PC-9 (cell line): ENCODE measurements at regions not wholly inside any gene's neighbourhood (a gene's known extent, or its start where the extent isn't known, plus 50 kb on each side); places are given as distances from the start of the nearest gene placed in this dataset.

Experiments
- BruUV-seq: library from RNA; stranded (reverse); fragments of 400-500 nt; replicated peaks from 2 replicates; lab custom pipeline; 2021; lab: Mats Ljungman, UMichigan
- CTCF ChIA-PET: fragments of 300-600 bp; sonication (Branson Sonifier 250); formaldehyde crosslinking; loops from one replicate; lab custom pipeline; 2022; ENCODE audit warnings: antibody characterized with exemption; lab: Charles Lee
- POLR2A ChIA-PET: fragments of 300-600 bp; sonication (Branson Sonifier 250); formaldehyde crosslinking; loops from one replicate; lab custom pipeline; 2022; ENCODE audit warnings: antibody characterized with exemption; ENCODE audit not compliant: unreplicated experiment; lab: Charles Lee
- DNase-seq, 2 experiments: peaks; one replicate each; pipeline versions ENCODE4 v3.0.0 to v3.0.0-alpha.2; 2015 to 2022; ENCODE audit warnings: mixed read lengths in 1 of 2
- H2AFZ ChIP-seq: fragments of 200-600 bp; sonication (generic); 2 replicates; pipeline ENCODE4 v1.8.1; 2017; ENCODE audit warnings: antibody characterized with exemption
- H3F3A ChIP-seq: fragments of 200-600 bp; sonication (generic); 2 replicates; pipeline ENCODE4 v1.8.1; 2017; ENCODE audit warnings: antibody characterized with exemption, mild to moderate bottlenecking, low read depth; ENCODE audit not compliant: insufficient read depth
- H3K27ac ChIP-seq: fragments of 200-600 bp; sonication (generic); 2 replicates; pipeline ENCODE4 v1.6.1; 2016; ENCODE audit warnings: mixed run types
- H3K27me3 ChIP-seq: fragments of 200-600 bp; sonication (generic); 2 replicates; pipeline ENCODE4 v1.6.1; 2016; ENCODE audit warnings: low read depth, mixed run types; ENCODE audit not compliant: insufficient read depth
- H3K36me3 ChIP-seq: fragments of 200-600 bp; sonication (generic); 2 replicates; pipeline ENCODE4 v1.6.1; 2016; ENCODE audit warnings: low read depth, mixed run types
- H3K4me1 ChIP-seq: fragments of 200-600 bp; sonication (generic); replicated peaks from 2 replicates; pipeline ENCODE4 v1.6.1; 2016; ENCODE audit warnings: mixed run types; ENCODE audit not compliant: insufficient read depth
- H3K4me2 ChIP-seq: fragments of 200-600 bp; sonication (generic); 2 replicates; pipeline ENCODE4 v1.6.1; 2017; ENCODE audit warnings: mixed run types
- H3K4me3 ChIP-seq: fragments of 200-600 bp; sonication (generic); 2 replicates; pipeline ENCODE4 v1.6.1; 2016; ENCODE audit warnings: mixed run types
- H3K79me2 ChIP-seq: fragments of 200-600 bp; sonication (generic); 2 replicates; pipeline ENCODE4 v1.6.1; 2017; ENCODE audit warnings: low read depth, mixed run types
- H3K9me2 ChIP-seq: fragments of 200-600 bp; sonication (generic); 2 replicates; pipeline ENCODE4 v1.8.1; 2017; ENCODE audit warnings: mild to moderate bottlenecking; ENCODE audit not compliant: insufficient read depth
- H3K9me3 ChIP-seq: fragments of 200-600 bp; sonication (generic); 2 replicates; pipeline ENCODE4 v1.8.1; 2016; ENCODE audit warnings: low read depth; ENCODE audit not compliant: insufficient read depth
- H4K20me1 ChIP-seq: fragments of 200-600 bp; sonication (generic); 2 replicates; pipeline ENCODE4 v1.8.1; 2017; ENCODE audit not compliant: insufficient read depth
- CTCF ChIP-seq: fragments of 200-600 bp; sonication (generic); conservative IDR thresholded peaks from 2 replicates; pipeline ENCODE4 v1.6.1; 2017; ENCODE audit warnings: mixed run types, antibody characterized with exemption, mild to moderate bottlenecking, moderate library complexity
- EZH2 ChIP-seq: fragments of 200-600 bp; sonication (generic); IDR thresholded peaks from 2 replicates; pipeline ENCODE4 v1.8.0; 2017; ENCODE audit warnings: antibody characterized with exemption, low read depth
- intact Hi-C: fragments of 100-400 bp; cut with micrococcal nuclease; formaldehyde crosslinking; loops from one replicate; pipeline ENCODE4 v1.10.0; 2022; ENCODE audit not compliant: unreplicated experiment

GRCh38 chr1:5796028-5796427 is 196.2 kb downstream of the NPHP4 start:
- H3K27me3 ChIP-seq: peaks cover 43% of the 10 kb centered on the region
- no peak for DNase-seq
- no peak for TF ChIP-seq CTCF
- TF ChIP-seq EZH2: no peak
- ChIA-PET CTCF (no interaction called here), POLR2A (no interaction called here)
- no peaks in the 10 kb centered on the region for H3K36me3 ChIP-seq
- H3K27ac ChIP-seq: no peak overlapping the region
- no peak overlapping the region for H3K4me3 ChIP-seq
- no TSS peak for BruUV-seq
- intact Hi-C loops: no loop called here
- no peak overlapping the region for H3K4me2 ChIP-seq
- H4K20me1 ChIP-seq: no peaks in the 10 kb centered on the region
- H3K9me2 ChIP-seq: no peaks in the 10 kb centered on the region
- H3F3A ChIP-seq: no peaks in the 10 kb centered on the region
- H3K79me2 ChIP-seq: no peaks in the 10 kb centered on the region
- H3K4me1 ChIP-seq: no peaks in the 10 kb centered on the region
- no peak overlapping the region for H2AFZ ChIP-seq
- no peaks in the 10 kb centered on the region for H3K9me3 ChIP-seq

GRCh38 chr1:5794279-5794678 is 197.9 kb downstream of the NPHP4 start:
- BruUV-seq: no TSS peak
- peaks cover 36% of the 10 kb centered on the region for H3K27me3 ChIP-seq
- no peak overlapping the region for H3K27ac ChIP-seq
- no peak overlapping the region for H3K4me2 ChIP-seq
- no peaks in the 10 kb centered on the region for H3F3A ChIP-seq
- TF ChIP-seq CTCF (no peak), EZH2 (no peak)
- ChIA-PET POLR2A (no interaction called here), CTCF (no interaction called here)
- H3K36me3 ChIP-seq: no peaks in the 10 kb centered on the region
- intact Hi-C loops: no loop called here
- no peak overlapping the region for H2AFZ ChIP-seq
- DNase-seq: no peak
- no peaks in the 10 kb centered on the region for H3K9me2 ChIP-seq
- no peaks in the 10 kb centered on the region for H3K79me2 ChIP-seq
- no peaks in the 10 kb centered on the region for H3K9me3 ChIP-seq
- H4K20me1 ChIP-seq: no peaks in the 10 kb centered on the region
- H3K4me1 ChIP-seq: no peaks in the 10 kb centered on the region
- H3K4me3 ChIP-seq: no peak overlapping the region

GRCh38 chr1:5793516-5793915 is 198.7 kb downstream of the NPHP4 start:
- CTCF ChIA-PET: no interaction called here
- intact Hi-C loops: no loop called here
- BruUV-seq: no TSS peak
- no peaks in the 10 kb centered on the region for H3K9me3 ChIP-seq
- no peaks in the 10 kb centered on the region for H3K4me1 ChIP-seq
- H3K4me2 ChIP-seq: no peak overlapping the region
- H3K27ac ChIP-seq: no peak overlapping the region
- no peaks in the 10 kb centered on the region for H3K36me3 ChIP-seq
- H3K9me2 ChIP-seq: no peaks in the 10 kb centered on the region
- no peak for DNase-seq
- H3F3A ChIP-seq: no peaks in the 10 kb centered on the region
- H3K79me2 ChIP-seq: no peaks in the 10 kb centered on the region
- no peak overlapping the region for H3K4me3 ChIP-seq
- POLR2A ChIA-PET: no interaction called here
- H2AFZ ChIP-seq: no peak overlapping the region
- no peaks in the 10 kb centered on the region for H4K20me1 ChIP-seq
- no peak for TF ChIP-seq EZH2
- no peak for TF ChIP-seq CTCF
- H3K27me3 ChIP-seq: peaks cover 30% of the 10 kb centered on the region
